K562 (cell line): ENCODE measurements at regions not wholly inside any gene's neighbourhood (a gene's known extent, or its start where the extent isn't known, plus 50 kb on each side); places are given as distances from the start of the nearest gene placed in this dataset.

Experiments used
- ATF1 ChIP-seq, 2 experiments: fragments of 450-650 bp in 1 of 2; IDR thresholded peaks; 2 replicates each; pipeline ENCODE4 v1.6.1; 2016; ENCODE audit warnings: missing compliant biosample characterization in 1 of 2, missing genetic modification characterization in 1 of 2
- CEBPG ChIP-seq, 3 experiments: fragments of 200-800 bp in 1 of 3; sonication (Bioruptor generic) in 1 of 3; sonication (generic) in 1 of 3; formaldehyde crosslinking in 1 of 3; IDR thresholded peaks in 2 of 3; conservative IDR thresholded peaks in 1 of 3; 2 replicates each; pipeline versions ENCODE4 v1.6.1 to v1.8.0; 2016 to 2022; ENCODE audit warnings: missing compliant biosample characterization in 2 of 3, missing genetic modification characterization in 2 of 3, mild to moderate bottlenecking in 1 of 3, missing genetic modification reagents in 1 of 3
- CREB5 ChIP-seq: fragments of 250-450 bp; sonication (Bioruptor Pico); IDR thresholded peaks from 2 replicates; pipeline ENCODE4 v1.5.0; 2020; ENCODE audit warnings: mild to moderate bottlenecking
- FOXA3 ChIP-seq, 2 experiments: fragments of 450-650 bp in 1 of 2; sonication (generic) in 1 of 2; formaldehyde crosslinking; IDR thresholded peaks in 1 of 2; conservative IDR thresholded peaks in 1 of 2; 2 replicates each; pipeline versions ENCODE4 v1.4.0 to v1.8.0; 2020 to 2022; ENCODE audit warnings: mild to moderate bottlenecking in 2 of 2, missing genetic modification reagents in 1 of 2
- NR2C2 ChIP-seq, 2 experiments: fragments of 200-800 bp in 1 of 2; sonication (Bioruptor generic) in 1 of 2; sonication (generic) in 1 of 2; formaldehyde crosslinking in 1 of 2; IDR thresholded peaks; 2 replicates each; pipeline versions ENCODE4 v1.6.1 to v1.8.0; 2016 to 2022; ENCODE audit warnings: mild to moderate bottlenecking in 1 of 2, missing compliant biosample characterization in 1 of 2, missing genetic modification characterization in 1 of 2, missing genetic modification reagents in 1 of 2
- STAT5A ChIP-seq: IDR thresholded peaks from 2 replicates; pipeline ENCODE4 v1.6.1; 2012; ENCODE audit warnings: low read length, inconsistent platforms, borderline replicate concordance
- ZNF41 ChIP-seq: fragments of 250-450 bp; sonication (Bioruptor Pico); conservative IDR thresholded peaks from 2 replicates; pipeline ENCODE4 v1.4.0; 2020; ENCODE audit warnings: mild to moderate bottlenecking
- TF ChIP-seq, protein P1 (sequence below): fragments of 250-450 bp; sonication (Bioruptor Pico); IDR thresholded peaks from 2 replicates; pipeline ENCODE4 v1.4.0; 2020; ENCODE audit warnings: mild to moderate bottlenecking, moderate library complexity
- TF ChIP-seq, protein P2 (sequence below): sonication (generic); formaldehyde crosslinking; IDR thresholded peaks from 2 replicates; pipeline ENCODE4 v1.9.0; 2022; ENCODE audit warnings: mild to moderate bottlenecking, missing genetic modification reagents

- TF ChIP-seq, protein P1, sequence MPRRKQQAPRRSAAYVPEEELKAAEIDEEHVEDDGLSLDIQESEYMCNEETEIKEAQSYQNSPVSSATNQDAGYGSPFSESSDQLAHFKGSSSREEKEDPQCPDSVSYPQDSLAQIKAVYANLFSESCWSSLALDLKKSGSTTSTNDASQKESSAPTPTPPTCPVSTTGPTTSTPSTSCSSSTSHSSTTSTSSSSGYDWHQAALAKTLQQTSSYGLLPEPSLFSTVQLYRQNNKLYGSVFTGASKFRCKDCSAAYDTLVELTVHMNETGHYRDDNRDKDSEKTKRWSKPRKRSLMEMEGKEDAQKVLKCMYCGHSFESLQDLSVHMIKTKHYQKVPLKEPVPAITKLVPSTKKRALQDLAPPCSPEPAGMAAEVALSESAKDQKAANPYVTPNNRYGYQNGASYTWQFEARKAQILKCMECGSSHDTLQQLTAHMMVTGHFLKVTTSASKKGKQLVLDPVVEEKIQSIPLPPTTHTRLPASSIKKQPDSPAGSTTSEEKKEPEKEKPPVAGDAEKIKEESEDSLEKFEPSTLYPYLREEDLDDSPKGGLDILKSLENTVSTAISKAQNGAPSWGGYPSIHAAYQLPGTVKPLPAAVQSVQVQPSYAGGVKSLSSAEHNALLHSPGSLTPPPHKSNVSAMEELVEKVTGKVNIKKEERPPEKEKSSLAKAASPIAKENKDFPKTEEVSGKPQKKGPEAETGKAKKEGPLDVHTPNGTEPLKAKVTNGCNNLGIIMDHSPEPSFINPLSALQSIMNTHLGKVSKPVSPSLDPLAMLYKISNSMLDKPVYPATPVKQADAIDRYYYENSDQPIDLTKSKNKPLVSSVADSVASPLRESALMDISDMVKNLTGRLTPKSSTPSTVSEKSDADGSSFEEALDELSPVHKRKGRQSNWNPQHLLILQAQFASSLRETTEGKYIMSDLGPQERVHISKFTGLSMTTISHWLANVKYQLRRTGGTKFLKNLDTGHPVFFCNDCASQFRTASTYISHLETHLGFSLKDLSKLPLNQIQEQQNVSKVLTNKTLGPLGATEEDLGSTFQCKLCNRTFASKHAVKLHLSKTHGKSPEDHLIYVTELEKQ (CRISPR knock-in tag), result no peak
- TF ChIP-seq ATF1 (CRISPR knock-in tag; IDR thresholded peaks at IDR 0.05) (no peak), ATF1 (tag; IDR thresholded peaks at IDR 0.05) (peak; percentile 76), ZNF41 (CRISPR knock-in tag) (no peak), FOXA3 (CRISPR knock-in tag; conservative IDR thresholded peaks at IDR 0.05 in 1 of 2, IDR thresholded peaks at IDR 0.05 in 1 of 2) (no peak), CEBPG (CRISPR knock-in tag; IDR thresholded peaks at IDR 0.05) (peak; percentile 61), CEBPG (tag; conservative IDR thresholded peaks at IDR 0.05 in 1 of 2, IDR thresholded peaks at IDR 0.05 in 1 of 2) (peak; percentile 66 to 69), STAT5A (no peak), NR2C2 (CRISPR knock-in tag; IDR thresholded peaks at IDR 0.05) (no peak), NR2C2 (tag; IDR thresholded peaks at IDR 0.05) (0 out of 2 replicates have a peak, but pooled peaks have one; percentile 13), CREB5 (no peak)
- TF ChIP-seq, protein P2, sequence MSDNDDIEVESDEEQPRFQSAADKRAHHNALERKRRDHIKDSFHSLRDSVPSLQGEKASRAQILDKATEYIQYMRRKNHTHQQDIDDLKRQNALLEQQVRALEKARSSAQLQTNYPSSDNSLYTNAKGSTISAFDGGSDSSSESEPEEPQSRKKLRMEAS, result no peak
Measured at GRCh38 chr14:65853407-65853955, 441.0 kb downstream of the FUT8 start (continued).
